H1 (cell line): ENCODE measurements at regions not wholly inside any gene's neighbourhood (a gene's known extent, or its start where the extent isn't known, plus 50 kb on each side); places are given as distances from the start of the nearest gene placed in this dataset.

Experiments
- CTCF ChIA-PET: fragments of 300-600 bp; sonication (Branson Sonifier 250); formaldehyde crosslinking; loops from one replicate; lab custom pipeline; 2021; ENCODE audit not compliant: partially characterized antibody; lab: Charles Lee
- POLR2A ChIA-PET: fragments of 300-600 bp; sonication (Branson Sonifier 250); formaldehyde crosslinking; loops from one replicate; lab custom pipeline; 2021; ENCODE audit warnings: inconsistent platforms; ENCODE audit not compliant: partially characterized antibody; lab: Charles Lee
- DNase-seq, 2 experiments: peaks; one replicate each; pipeline versions ENCODE4 v3.0.0 to v3.0.0-alpha.2; 2010 to 2022; ENCODE audit warnings: low spot score in 2 of 2, low read depth in 1 of 2, mixed read lengths in 1 of 2
- FAIRE-seq: peaks from 2 replicates; lab custom pipeline; 2011; peaks lifted over from hg19 to GRCh38; lab: Jason Lieb, UNC
- H2AFZ ChIP-seq: 2 replicates; pipeline ENCODE4 v1.8.1; 2012; ENCODE audit warnings: low read length, inconsistent platforms
- H2AK5ac ChIP-seq: 2 replicates; pipeline ENCODE4 v1.6.1; 2013; ENCODE audit warnings: low read depth, low read length
- H2BK120ac ChIP-seq: replicated peaks from 2 replicates; pipeline ENCODE3; 2013; ENCODE audit warnings: low read depth, low read length, inconsistent platforms
- H2BK12ac ChIP-seq: 2 replicates; pipeline ENCODE4 v1.6.1; 2013; ENCODE audit warnings: low read depth, low read length
- H2BK15ac ChIP-seq: 2 replicates; pipeline ENCODE4 v1.6.1; 2013; ENCODE audit warnings: low read length
- H2BK20ac ChIP-seq: 2 replicates; pipeline ENCODE4 v1.6.1; 2013; ENCODE audit warnings: low read length
- H2BK5ac ChIP-seq: 2 replicates; pipeline ENCODE4 v1.6.1; 2013; ENCODE audit warnings: low read depth, low read length
- H3K14ac ChIP-seq: 2 replicates; pipeline ENCODE4 v1.6.1; 2013; ENCODE audit warnings: inconsistent platforms; ENCODE audit not compliant: insufficient read length
- H3K18ac ChIP-seq: 2 replicates; pipeline ENCODE4 v1.6.1; 2013; ENCODE audit warnings: low read length; ENCODE audit errors: extremely low read depth
- H3K23ac ChIP-seq: 2 replicates; pipeline ENCODE4 v1.6.1; 2013; ENCODE audit warnings: inconsistent platforms; ENCODE audit not compliant: insufficient read length
- H3K23me2 ChIP-seq: 2 replicates; pipeline ENCODE4 v1.6.1; 2013; ENCODE audit warnings: low read depth, low read length
- H3K27ac ChIP-seq: 2 replicates; pipeline ENCODE4 v1.6.1; 2011; ENCODE audit warnings: low read depth, low read length, inconsistent platforms
- H3K27me3 ChIP-seq, 4 experiments: replicated peaks in 1 of 4; 1 replicate in 1 of 4; 2 replicates in 3 of 4; pipeline versions ENCODE4 v1.6.1 to v1.8.1; 2011 to 2013; ENCODE audit warnings: low read length in 3 of 4, mild to moderate bottlenecking in 3 of 4, inconsistent platforms in 2 of 4, mixed read lengths in 2 of 4, moderate library complexity in 1 of 4; ENCODE audit not compliant: control insufficient read depth in 3 of 4, insufficient read depth in 3 of 4; ENCODE audit errors: extremely low read depth in 1 of 4
- H3K36me3 ChIP-seq, 4 experiments: 2 replicates each; pipeline versions ENCODE4 v1.6.1 to v1.8.1; 2011 to 2013; ENCODE audit warnings: mild to moderate bottlenecking in 4 of 4, low read length in 3 of 4, moderate library complexity in 2 of 4, control low read depth in 1 of 4, inconsistent platforms in 1 of 4; ENCODE audit not compliant: insufficient read depth in 4 of 4, control insufficient read depth in 2 of 4
- H3K4ac ChIP-seq: replicated peaks from 2 replicates; pipeline ENCODE3; 2013; ENCODE audit warnings: low read length, low read depth, mixed read lengths, inconsistent platforms; ENCODE audit not compliant: insufficient read length
- H3K4me1 ChIP-seq, 4 experiments: replicated peaks in 1 of 4; 1 replicate in 1 of 4; 2 replicates in 3 of 4; pipeline versions ENCODE4 v1.6.1 to v1.8.1; 2011 to 2013; ENCODE audit warnings: low read length in 3 of 4, inconsistent platforms in 2 of 4, mixed read lengths in 1 of 4; ENCODE audit not compliant: insufficient read depth in 4 of 4, control insufficient read depth in 3 of 4
- H3K4me2 ChIP-seq, 2 experiments: 2 replicates each; pipeline versions ENCODE4 v1.6.1 to v1.8.1; 2011 to 2013; ENCODE audit warnings: low read depth in 2 of 2, low read length in 2 of 2, control low read depth in 1 of 2, inconsistent platforms in 1 of 2, mild to moderate bottlenecking in 1 of 2; ENCODE audit not compliant: insufficient read depth in 1 of 2
- H3K4me3 ChIP-seq, 4 experiments: fragments of 200-600, 300-600 bp in 1 of 4; sonication (generic), shearing (Covaris generic), sonication (Bioruptor Twin) in 1 of 4; 2 replicates each; pipeline versions ENCODE4 v1.5.1 to v1.8.1; 2011 to 2016; ENCODE audit warnings: low read length in 4 of 4, low read depth in 3 of 4, control low read depth in 2 of 4, inconsistent platforms in 2 of 4, mild to moderate bottlenecking in 2 of 4, mixed read lengths in 1 of 4, moderate library complexity in 1 of 4; ENCODE audit not compliant: insufficient read depth in 2 of 4; ENCODE audit errors: extremely low read depth in 1 of 4
- H3K56ac ChIP-seq: replicated peaks from 2 replicates; pipeline ENCODE3; 2013; ENCODE audit warnings: low read depth, mild to moderate bottlenecking, mixed read lengths, low read length, inconsistent platforms; ENCODE audit not compliant: insufficient read length
- H3K79me1 ChIP-seq: 2 replicates; pipeline ENCODE4 v1.6.1; 2013; ENCODE audit warnings: low read depth, low read length, control low read depth
- H3K79me2 ChIP-seq, 2 experiments: 2 replicates each; pipeline versions ENCODE4 v1.6.1 to v1.8.1; 2012 to 2013; ENCODE audit warnings: low read length in 2 of 2, mild to moderate bottlenecking in 2 of 2, inconsistent platforms in 1 of 2; ENCODE audit not compliant: insufficient read depth in 2 of 2, control insufficient read depth in 1 of 2
- H3K9ac ChIP-seq, 4 experiments: replicated peaks in 1 of 4; 1 replicate in 1 of 4; 2 replicates in 3 of 4; pipeline versions ENCODE4 v1.6.1 to v1.8.1; 2011 to 2013; ENCODE audit warnings: low read depth in 3 of 4, low read length in 3 of 4, control low read depth in 2 of 4, mild to moderate bottlenecking in 2 of 4, moderate library complexity in 2 of 4, inconsistent platforms in 1 of 4; ENCODE audit errors: extremely low read depth in 1 of 4
- H3K9me3 ChIP-seq, 2 experiments: 2 replicates each; pipeline versions ENCODE4 v1.6.1 to v1.8.1; 2012 to 2013; ENCODE audit warnings: mild to moderate bottlenecking in 2 of 2, moderate library complexity in 2 of 2, control low read depth in 1 of 2, inconsistent platforms in 1 of 2, low read depth in 1 of 2, low read length in 1 of 2, mixed read lengths in 1 of 2; ENCODE audit not compliant: insufficient read depth in 2 of 2
- H4K20me1 ChIP-seq, 2 experiments: replicated peaks in 1 of 2; 2 replicates each; pipeline versions ENCODE3 to v1.8.1; 2011 to 2013; ENCODE audit warnings: inconsistent platforms in 2 of 2, low read length in 2 of 2, mild to moderate bottlenecking in 1 of 2; ENCODE audit not compliant: insufficient read depth in 2 of 2, control insufficient read depth in 1 of 2
- H4K5ac ChIP-seq: 2 replicates; pipeline ENCODE4 v1.6.1; 2013; ENCODE audit warnings: low read length, low read depth, mixed read lengths, inconsistent platforms; ENCODE audit not compliant: insufficient read length
- H4K8ac ChIP-seq: 2 replicates; pipeline ENCODE4 v1.8.0; 2013; ENCODE audit warnings: mild to moderate bottlenecking, moderate library complexity, low read length, inconsistent platforms; ENCODE audit not compliant: insufficient read depth; ENCODE audit errors: extremely low read depth
- H4K91ac ChIP-seq: replicated peaks from 2 replicates; pipeline ENCODE3; 2013; ENCODE audit warnings: low read length, mixed read lengths, inconsistent platforms; ENCODE audit not compliant: insufficient read length
- ASH2L ChIP-seq: fragments of 200-600, 300-600 bp; sonication (generic); IDR thresholded peaks from one replicate; pipeline ENCODE4 v1.7.1; 2017; ENCODE audit warnings: low read length
- BCL11A ChIP-seq, 2 experiments: IDR thresholded peaks; one replicate each; pipeline ENCODE4 v1.6.1; 2011; ENCODE audit warnings: low read depth in 2 of 2, low read length in 2 of 2, mild to moderate bottlenecking in 2 of 2
- CHD1 ChIP-seq: IDR thresholded peaks from 2 replicates; pipeline ENCODE4 v1.6.1; 2012; ENCODE audit warnings: low read depth, low read length, improper control_type of control experiment
- GABPA ChIP-seq: IDR thresholded peaks from 2 replicates; pipeline ENCODE4 v1.6.1; 2011; ENCODE audit warnings: mild to moderate bottlenecking, low read length, moderate library complexity, borderline replicate concordance; ENCODE audit not compliant: insufficient read depth
- KDM4A ChIP-seq: IDR thresholded peaks from one replicate; pipeline ENCODE4 v1.7.1; 2012; ENCODE audit warnings: low read depth, mild to moderate bottlenecking, moderate library complexity, low read length, inconsistent platforms; ENCODE audit not compliant: severe bottlenecking
- NRF1 ChIP-seq: IDR thresholded peaks from 2 replicates; pipeline ENCODE4 v1.6.1; 2011; ENCODE audit warnings: mild to moderate bottlenecking, low read depth, low read length, improper control_type of control experiment
- SIRT6 ChIP-seq: IDR thresholded peaks from one replicate; pipeline ENCODE4 v1.7.1; 2012; ENCODE audit warnings: low read length, inconsistent platforms
- TAF7 ChIP-seq: optimal IDR thresholded peaks from 2 replicates; pipeline ENCODE3; 2011; ENCODE audit warnings: low read depth, mild to moderate bottlenecking, inconsistent platforms, low read length, moderate library complexity, borderline replicate concordance
- TBP ChIP-seq: IDR thresholded peaks from 2 replicates; pipeline ENCODE4 v1.6.1; 2011; ENCODE audit warnings: low read depth, low read length, improper control_type of control experiment
- TEAD4 ChIP-seq: IDR thresholded peaks from 2 replicates; pipeline ENCODE4 v1.6.1; 2012; ENCODE audit warnings: low read depth, low read length, inconsistent platforms, mixed read lengths
- WGBS, 2 experiments: shearing (Covaris generic) in 1 of 2; methylation state at CpG; one replicate each; pipeline versions ENCODE4 v1.1.6 to v1.1.7; 2013 to 2015; ENCODE audit warnings: low lambda C conversion rate in 2 of 2, mixed read lengths in 2 of 2, inconsistent platforms in 1 of 2, low coverage in 1 of 2, missing lambda C conversion rate in 1 of 2; ENCODE audit not compliant: insufficient replicate concordance in 2 of 2, insufficient coverage in 1 of 2, insufficient read length in 1 of 2; ENCODE audit errors: extremely low coverage in 1 of 2, missing lambda C conversion rate in 1 of 2; 5-methylcytosine and 5-hydroxymethylcytosine counted together

DNA sequence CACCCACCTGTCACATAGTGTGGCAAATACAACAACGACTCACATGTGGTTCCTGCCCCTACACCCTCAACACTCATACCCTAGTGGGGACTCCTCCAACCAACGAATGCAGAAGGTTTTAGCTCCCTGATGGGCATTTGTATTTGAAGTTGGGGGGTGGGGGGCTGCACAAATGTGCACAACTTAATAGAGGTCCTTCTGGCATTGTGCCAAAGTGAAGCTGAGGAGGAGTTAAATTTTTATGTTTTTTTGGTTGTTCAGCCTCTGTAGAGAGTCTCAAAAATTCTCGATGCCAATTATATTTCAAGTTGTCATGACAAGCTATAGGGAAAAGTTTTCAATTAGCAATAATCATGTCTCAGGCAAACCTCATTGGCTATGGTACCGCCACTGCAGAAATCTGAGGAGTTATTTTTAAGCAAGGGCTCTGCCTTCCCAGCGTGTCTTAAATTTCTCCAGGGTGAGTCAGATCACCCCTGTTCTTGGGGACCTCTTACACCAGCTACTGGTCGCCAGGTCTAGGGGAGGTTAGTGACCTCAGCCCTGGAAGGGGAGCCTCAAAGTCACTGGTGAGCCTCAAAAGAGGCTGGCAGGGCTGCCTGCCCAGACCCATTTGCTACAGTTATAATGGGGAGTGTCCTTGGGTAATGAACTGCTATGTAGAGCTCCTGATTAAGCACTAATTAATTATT is 102.7 kb upstream of the TAF1B start:
- H4K8ac ChIP-seq = no peak overlapping the region
- no peak for DNase-seq
- no peak overlapping the region for H4K91ac ChIP-seq
- H2BK20ac ChIP-seq = no peak overlapping the region
- H3K9ac ChIP-seq = no peak overlapping the region
- peaks cover 2% of the 10 kb centered on the region; the same call in 1 of the 2 replicates for H3K23me2 ChIP-seq
- H3K14ac ChIP-seq = no peak overlapping the region
- H4K5ac ChIP-seq = no peak overlapping the region
- no peak overlapping the region for H2AK5ac ChIP-seq
- H3K9me3 ChIP-seq = peaks cover 5 to 19% of the 10 kb centered on the region in 2 experiments; a peak in 3 of 4 replicates
- no peaks in the 10 kb centered on the region for H3K36me3 ChIP-seq
- H3K4ac ChIP-seq = no peak overlapping the region
- ChIA-PET POLR2A (no interaction called here), CTCF (interaction anchor here (0.6 to 1.4 kb wide), 3 partner anchors 9 to 608 kb away, joined by 3 read pairs; no protein-coding TSS in a partner anchor)
- no peak overlapping the region for H2AFZ ChIP-seq
- no peak overlapping the region for H3K4me3 ChIP-seq
- H3K79me2 ChIP-seq = no peaks in the 10 kb centered on the region
- H3K27me3 ChIP-seq = no peaks in the 10 kb centered on the region
- no peak overlapping the region for H3K23ac ChIP-seq
- no peak overlapping the region for H3K18ac ChIP-seq
- TF ChIP-seq SIRT6 (no peak), TEAD4 (no peak), TBP (no peak), ASH2L (no peak), GABPA (no peak), BCL11A (IDR thresholded peaks at IDR 0.05; ENCODE audit: low read depth in 2 of 2, low read length in 2 of 2) (no peak), TAF7 (no peak), NRF1 (no peak), KDM4A (no peak), CHD1 (no peak)
- TF ChIP-seq, all 59 proteins: peak for 0
- Histone ChIP-seq H3K56ac (no peak overlapping the region), H4K20me1 (no peaks in the 10 kb centered on the region), H2BK12ac (no peak overlapping the region), H2BK120ac (no peak overlapping the region), H3K4me2 (no peak overlapping the region), H2BK5ac (no peak overlapping the region), H3K79me1 (no peaks in the 10 kb centered on the region), H3K4me1 (no peaks in the 10 kb centered on the region; a peak in 1 of 7 replicates), H3K27ac (no peak overlapping the region), H2BK15ac (no peak overlapping the region)
- no peak for FAIRE-seq
- 85% methylated on average over 6 of the region's 6 CpGs; no CpG with 5 or more reads in 1 of the 2 experiments for WGBS, 2 experiments
